ENCODE measurements at regions not wholly inside any gene's neighbourhood (a gene's known extent, or its start where the extent isn't known, plus 50 kb on each side); places are given as distances from the start of the nearest gene placed in this dataset.

DNA sequence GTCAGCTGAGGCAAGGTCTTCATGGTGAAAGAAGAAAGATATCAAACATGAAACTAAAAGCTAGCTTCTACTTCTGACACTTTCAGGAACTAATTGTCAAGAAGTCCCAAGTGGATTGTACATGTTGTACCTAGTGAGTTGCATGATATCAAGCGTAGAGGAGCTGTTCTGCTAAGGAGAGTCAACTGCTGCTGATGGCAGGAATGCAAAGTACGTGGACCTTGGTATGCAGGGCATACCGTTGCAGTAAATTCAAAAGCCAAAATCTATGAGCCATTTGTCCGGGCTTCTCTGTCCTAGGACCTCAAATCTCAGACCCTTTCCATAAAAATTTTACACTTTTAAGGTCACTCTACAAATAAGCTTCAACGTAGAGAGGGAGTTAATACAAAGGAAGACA is 446.2 kb downstream of the KCTD8 start:
- Histone ChIP-seq H3K27ac (replicated peaks) (no peak overlapping the region), H3K27me3 (ENCODE audit: insufficient read depth, poor library complexity, severe bottlenecking) (no peaks in the 10 kb centered on the region), H3K4me3 (replicated peaks; ENCODE audit: insufficient read depth, low read length) (no peak overlapping the region)
- TF ChIP-seq, protein P1, sequence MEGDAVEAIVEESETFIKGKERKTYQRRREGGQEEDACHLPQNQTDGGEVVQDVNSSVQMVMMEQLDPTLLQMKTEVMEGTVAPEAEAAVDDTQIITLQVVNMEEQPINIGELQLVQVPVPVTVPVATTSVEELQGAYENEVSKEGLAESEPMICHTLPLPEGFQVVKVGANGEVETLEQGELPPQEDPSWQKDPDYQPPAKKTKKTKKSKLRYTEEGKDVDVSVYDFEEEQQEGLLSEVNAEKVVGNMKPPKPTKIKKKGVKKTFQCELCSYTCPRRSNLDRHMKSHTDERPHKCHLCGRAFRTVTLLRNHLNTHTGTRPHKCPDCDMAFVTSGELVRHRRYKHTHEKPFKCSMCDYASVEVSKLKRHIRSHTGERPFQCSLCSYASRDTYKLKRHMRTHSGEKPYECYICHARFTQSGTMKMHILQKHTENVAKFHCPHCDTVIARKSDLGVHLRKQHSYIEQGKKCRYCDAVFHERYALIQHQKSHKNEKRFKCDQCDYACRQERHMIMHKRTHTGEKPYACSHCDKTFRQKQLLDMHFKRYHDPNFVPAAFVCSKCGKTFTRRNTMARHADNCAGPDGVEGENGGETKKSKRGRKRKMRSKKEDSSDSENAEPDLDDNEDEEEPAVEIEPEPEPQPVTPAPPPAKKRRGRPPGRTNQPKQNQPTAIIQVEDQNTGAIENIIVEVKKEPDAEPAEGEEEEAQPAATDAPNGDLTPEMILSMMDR (IDR thresholded peaks at IDR 0.05; ENCODE audit: insufficient read depth, low read length): no peak
- TF ChIP-seq POLR2AphosphoS5 (IDR thresholded peaks at IDR 0.05; ENCODE audit: low read depth): no peak
- TF ChIP-seq REST (IDR thresholded peaks at IDR 0.05; ENCODE audit: insufficient replicate concordance, low read depth): no peak
- TF ChIP-seq GABPA (IDR thresholded peaks at IDR 0.05; ENCODE audit: low read depth): no peak
- TF ChIP-seq SPI1 (IDR thresholded peaks at IDR 0.05; ENCODE audit: borderline replicate concordance, low read depth): no peak
- no peak for DNase-seq (ENCODE audit: low read depth in 1 of 2, low spot score in 1 of 2)

- Histone ChIP-seq H3K4me3 (replicated peaks; ENCODE audit: insufficient read depth, low read length) (no peak overlapping the region), H3K27ac (replicated peaks) (no peak overlapping the region), H3K27me3 (ENCODE audit: insufficient read depth, poor library complexity, severe bottlenecking) (no peaks in the 10 kb centered on the region)
- DNase-seq (ENCODE audit: low read depth in 1 of 2, low spot score in 1 of 2): no peak
- TF ChIP-seq REST (IDR thresholded peaks at IDR 0.05; ENCODE audit: insufficient replicate concordance, low read depth): no peak
- no peak for TF ChIP-seq SPI1 (IDR thresholded peaks at IDR 0.05; ENCODE audit: borderline replicate concordance, low read depth)
- no peak for TF ChIP-seq GABPA (IDR thresholded peaks at IDR 0.05; ENCODE audit: low read depth)
- TF ChIP-seq, protein P1 (IDR thresholded peaks at IDR 0.05; ENCODE audit: insufficient read depth, low read length): no peak
- TF ChIP-seq POLR2AphosphoS5 (IDR thresholded peaks at IDR 0.05; ENCODE audit: low read depth): no peak
These were observed 431.8 kb downstream of the KCTD8 start for GRCh38 chr4:44016570-44017421.

DNA sequence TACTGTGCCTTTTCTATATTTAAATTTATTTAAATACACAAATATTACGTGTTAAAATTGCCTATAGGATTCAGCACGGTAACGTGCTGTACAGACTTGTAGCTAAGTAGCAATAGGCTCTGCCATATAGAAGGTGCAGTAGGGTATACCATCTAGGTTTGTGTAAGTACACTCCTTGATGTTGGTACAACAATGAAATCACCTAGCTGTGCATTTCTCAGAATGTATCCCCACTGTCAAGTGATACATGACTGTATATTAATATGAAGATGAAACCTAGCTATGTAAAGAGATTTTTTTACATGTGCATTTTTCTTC is 431.2 kb downstream of the KCTD8 start:
- DNase-seq (ENCODE audit: low read depth in 1 of 2, low spot score in 1 of 2): no peak
- H3K27me3 ChIP-seq (ENCODE audit: insufficient read depth, poor library complexity, severe bottlenecking): no peaks in the 10 kb centered on the region
- H3K4me3 ChIP-seq (replicated peaks; ENCODE audit: insufficient read depth, low read length): no peak overlapping the region
- H3K27ac ChIP-seq (replicated peaks): no peak overlapping the region
- no peak for TF ChIP-seq GABPA (IDR thresholded peaks at IDR 0.05; ENCODE audit: low read depth)
- TF ChIP-seq SPI1 (IDR thresholded peaks at IDR 0.05; ENCODE audit: borderline replicate concordance, low read depth): no peak
- no peak for TF ChIP-seq REST (IDR thresholded peaks at IDR 0.05; ENCODE audit: insufficient replicate concordance, low read depth)
- no peak for TF ChIP-seq POLR2AphosphoS5 (IDR thresholded peaks at IDR 0.05; ENCODE audit: low read depth)
- TF ChIP-seq, protein P1 (IDR thresholded peaks at IDR 0.05; ENCODE audit: insufficient read depth, low read length): no peak
